HG02588 (cell line): ENCODE measurements at regions not wholly inside any gene's neighbourhood (a gene's known extent, or its start where the extent isn't known, plus 50 kb on each side); places are given as distances from the start of the nearest gene placed in this dataset.
"Not testable (repeated sequence)": the region's sequence is repeated elsewhere in the genome, so short reads cannot be mapped to it uniquely, and the experiment has no call there.

Experiments
- ATAC-seq: cut with Tn5 transposase; IDR thresholded peaks from one replicate; pipeline ENCODE4 v1.9.1; 2021; ENCODE audit warnings: mild to moderate bottlenecking, moderate library complexity; ENCODE audit not compliant: unreplicated experiment

DNA sequence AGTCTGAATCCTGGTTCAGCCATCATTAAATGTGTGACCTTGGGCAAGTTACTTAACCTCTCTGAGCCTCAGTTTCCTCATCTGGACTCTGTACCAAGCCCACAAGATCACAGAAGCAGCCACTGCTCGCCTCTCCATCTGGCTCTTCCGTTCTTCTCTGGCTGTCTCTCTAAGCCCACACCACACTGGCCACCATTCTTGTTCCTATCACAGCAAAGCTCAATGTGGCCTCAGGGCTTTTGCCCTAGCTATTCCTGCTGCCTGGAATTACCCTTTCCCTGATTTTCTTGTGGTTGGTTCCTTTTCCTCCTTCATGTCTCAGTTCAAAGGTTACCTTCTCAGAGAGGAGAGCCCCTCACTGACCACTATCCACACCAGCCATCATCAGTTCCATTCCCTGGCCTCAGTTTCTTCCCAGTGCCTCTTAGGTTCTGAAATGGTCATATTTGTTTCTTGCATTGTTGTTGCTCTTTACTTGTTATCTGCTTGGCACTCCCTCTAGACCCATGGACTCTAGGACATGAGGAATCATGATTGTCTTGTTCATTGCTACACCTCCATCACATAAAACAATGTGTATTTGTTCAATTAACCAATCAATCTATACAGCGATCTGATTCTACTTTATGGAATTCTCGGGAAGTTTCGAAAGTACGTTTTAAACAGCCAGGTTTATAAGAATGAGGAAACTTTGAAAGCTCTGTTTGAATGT is 56.5 kb upstream of the PTPN1 start:
- no peak for ATAC-seq

GRCh38 chr20:50455245-50455644 is 54.9 kb upstream of the PTPN1 start:
- not testable (repeated sequence) for ATAC-seq

DNA sequence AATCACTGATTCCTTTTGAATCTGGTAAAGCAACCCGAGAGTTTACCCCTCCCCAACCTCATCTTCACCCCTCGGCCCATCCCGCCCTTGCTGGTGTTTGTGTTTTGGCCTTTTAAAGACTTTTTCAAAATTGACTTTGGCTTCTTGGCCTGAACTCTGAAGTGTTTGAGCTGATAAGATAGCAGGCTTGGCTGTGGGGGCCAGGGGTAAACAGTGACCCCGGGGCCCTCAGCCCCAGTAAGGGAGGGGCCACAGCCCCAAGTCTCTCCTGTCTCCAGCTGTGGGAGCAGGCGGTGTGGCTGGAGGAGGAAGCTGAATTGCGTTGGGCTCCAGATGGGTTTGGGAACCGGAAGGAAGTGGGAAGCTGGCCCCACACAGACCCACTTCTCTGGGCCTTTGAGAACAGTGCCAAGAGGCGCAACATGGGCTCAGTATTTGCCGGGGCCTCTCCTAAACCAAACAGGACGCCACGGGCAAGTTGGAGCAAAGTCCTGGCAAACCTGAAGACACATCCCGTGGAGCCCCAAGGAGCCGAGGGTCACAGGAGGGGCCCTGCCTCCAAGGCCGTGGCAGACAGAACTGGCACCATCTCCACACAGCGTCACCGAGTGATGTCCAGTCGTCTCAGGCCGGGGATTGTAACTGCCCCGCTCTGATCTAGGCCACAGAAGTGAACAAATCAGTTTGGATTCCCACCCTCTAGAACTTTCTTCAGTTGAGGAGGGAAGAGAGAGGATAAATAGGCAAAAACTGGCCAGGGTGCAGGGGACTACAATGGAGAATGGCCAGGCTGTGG is 54.3 kb upstream of the PTPN1 start:
- ATAC-seq = no peak

- no peak for ATAC-seq
These were observed 53.5 kb upstream of the PTPN1 start for GRCh38 chr20:50456452-50457324.

GRCh38 chr20:50459124-50459918 is 50.9 kb upstream of the PTPN1 start:
- no peak for ATAC-seq

DNA sequence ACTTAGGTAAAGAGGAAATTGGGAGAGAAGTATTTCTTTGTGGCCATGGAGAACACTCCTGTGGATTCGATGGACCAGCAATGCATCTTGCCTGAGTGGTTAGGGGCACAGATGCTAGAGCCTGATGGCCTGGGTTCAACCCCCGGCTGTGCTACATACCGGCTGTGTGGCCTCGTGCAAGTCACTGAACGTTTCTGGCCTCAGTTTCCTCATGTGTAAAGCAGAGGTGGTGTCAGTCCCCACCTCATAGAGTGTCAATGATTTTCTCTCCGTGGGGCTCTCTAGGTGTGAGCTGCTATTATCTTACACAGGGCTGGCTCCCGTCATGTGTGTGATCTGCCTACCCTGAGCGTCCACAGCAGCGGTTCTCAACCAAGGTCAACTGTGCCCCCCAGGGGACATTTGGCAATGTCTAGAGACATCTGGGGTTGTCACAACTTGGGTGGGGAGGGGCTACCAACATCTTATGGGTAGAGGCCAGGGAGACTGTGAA is 50.0 kb upstream of the PTPN1 start:
- no peak for ATAC-seq
